Upper lobe of left lung (tissue), 4 donors: ENCODE measurements at regions not wholly inside any gene's neighbourhood (a gene's known extent, or its start where the extent isn't known, plus 50 kb on each side); places are given as distances from the start of the nearest gene placed in this dataset.

ENCODE experiments used
- POLR2A ChIP-seq, 4 donors: fragments of 450-650 bp; IDR thresholded peaks; one replicate each; pipeline ENCODE4 v1.5.1; 2016 to 2017; ENCODE audit warnings: antibody characterized with exemption in 4 of 4, mild to moderate bottlenecking in 2 of 4
- POLR2AphosphoS5 ChIP-seq, 2 donors: sonication (generic); formaldehyde crosslinking; IDR thresholded peaks; one replicate each; pipeline ENCODE4 v1.5.1; 2017; ENCODE audit warnings: antibody characterized with exemption in 2 of 2
- TF ChIP-seq, protein P1 (sequence below), 6 experiments: fragments of 450-650 bp in 4 of 6; fragments of 200-600 bp in 2 of 6; sonication (generic) in 2 of 6; IDR thresholded peaks; one replicate each; pipeline ENCODE4 v1.5.1; 2016 to 2019; ENCODE audit warnings: antibody characterized with exemption in 6 of 6

DNA sequence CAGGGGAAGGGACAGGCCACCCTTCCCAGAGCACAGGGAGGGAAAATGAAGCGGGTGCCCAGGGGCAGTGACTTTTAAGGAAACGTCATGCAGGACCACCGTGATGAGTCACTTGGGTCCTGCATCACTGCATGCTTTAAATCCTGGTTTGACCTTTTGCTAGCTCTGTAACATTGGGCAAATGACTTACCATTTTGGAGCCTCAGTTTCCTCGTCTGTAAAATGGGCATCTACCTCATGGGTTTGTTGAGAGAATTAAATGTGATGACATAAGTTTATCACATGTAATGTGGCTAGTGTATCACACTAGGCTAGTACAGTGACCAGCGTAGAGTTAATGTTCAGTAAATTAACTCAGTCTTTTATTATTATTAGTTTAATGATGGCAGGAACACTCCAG is 114.8 kb upstream of the IGSF21 start:
- TF ChIP-seq, protein P1, sequence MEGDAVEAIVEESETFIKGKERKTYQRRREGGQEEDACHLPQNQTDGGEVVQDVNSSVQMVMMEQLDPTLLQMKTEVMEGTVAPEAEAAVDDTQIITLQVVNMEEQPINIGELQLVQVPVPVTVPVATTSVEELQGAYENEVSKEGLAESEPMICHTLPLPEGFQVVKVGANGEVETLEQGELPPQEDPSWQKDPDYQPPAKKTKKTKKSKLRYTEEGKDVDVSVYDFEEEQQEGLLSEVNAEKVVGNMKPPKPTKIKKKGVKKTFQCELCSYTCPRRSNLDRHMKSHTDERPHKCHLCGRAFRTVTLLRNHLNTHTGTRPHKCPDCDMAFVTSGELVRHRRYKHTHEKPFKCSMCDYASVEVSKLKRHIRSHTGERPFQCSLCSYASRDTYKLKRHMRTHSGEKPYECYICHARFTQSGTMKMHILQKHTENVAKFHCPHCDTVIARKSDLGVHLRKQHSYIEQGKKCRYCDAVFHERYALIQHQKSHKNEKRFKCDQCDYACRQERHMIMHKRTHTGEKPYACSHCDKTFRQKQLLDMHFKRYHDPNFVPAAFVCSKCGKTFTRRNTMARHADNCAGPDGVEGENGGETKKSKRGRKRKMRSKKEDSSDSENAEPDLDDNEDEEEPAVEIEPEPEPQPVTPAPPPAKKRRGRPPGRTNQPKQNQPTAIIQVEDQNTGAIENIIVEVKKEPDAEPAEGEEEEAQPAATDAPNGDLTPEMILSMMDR (IDR thresholded peaks at IDR 0.05): no peak
- TF ChIP-seq POLR2A (IDR thresholded peaks at IDR 0.05): no peak
- no peak for TF ChIP-seq POLR2AphosphoS5 (IDR thresholded peaks at IDR 0.05)
